Activated CD4-positive, alpha-beta T cell treated with anti-CD3 and anti-CD28 coated beads, Interleukin-2, amount 50 U/mL, for 1 hour (primary cell): ENCODE measurements at regions not wholly inside any gene's neighbourhood (a gene's known extent, or its start where the extent isn't known, plus 50 kb on each side); places are given as distances from the start of the nearest gene placed in this dataset.
"Not testable (repeated sequence)": the region's sequence is repeated elsewhere in the genome, so short reads cannot be mapped to it uniquely, and the experiment has no call there.

ENCODE experiments used
- DNase-seq: peaks from one replicate; pipeline ENCODE4 v3.0.0-alpha.2; 2020

DNA sequence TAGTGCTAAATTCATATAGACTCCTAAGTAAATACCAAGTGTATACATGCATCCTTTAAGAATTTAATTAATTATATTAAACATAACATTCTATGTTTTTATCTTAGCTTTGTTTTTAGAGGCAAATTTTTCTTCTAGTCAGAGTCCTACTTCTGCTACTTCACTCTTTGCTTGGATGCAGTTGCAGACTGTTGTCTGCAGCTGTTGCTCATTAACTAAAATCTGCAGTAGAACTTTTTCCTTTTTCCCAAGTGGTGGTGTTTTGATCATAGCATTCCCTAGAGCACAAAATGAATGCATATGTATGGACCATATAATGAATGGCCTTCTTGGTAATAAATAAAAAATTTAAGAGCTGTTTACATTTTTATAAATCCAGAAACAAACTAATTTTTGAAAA is 198.3 kb downstream of the CASP12 start:
- DNase-seq, result no peak

DNA sequence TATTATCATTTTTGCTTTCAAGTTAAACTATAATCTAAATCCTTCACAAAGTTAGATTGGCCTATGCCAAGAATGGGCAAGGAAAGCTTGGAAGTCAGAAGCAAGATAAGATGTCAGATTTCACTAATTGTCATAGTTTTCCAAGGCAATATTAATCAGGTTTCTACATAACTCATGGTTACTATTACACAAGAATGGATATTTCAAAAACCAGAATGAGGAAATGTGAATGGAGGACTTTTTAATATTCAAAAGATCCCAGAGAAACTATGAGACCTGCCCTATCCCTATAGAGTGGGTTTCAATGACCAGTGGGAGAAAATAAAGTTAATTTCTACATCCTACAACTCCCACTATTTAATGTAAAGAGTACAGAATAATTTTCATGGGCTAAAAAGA is 203.2 kb downstream of the CASP12 start:
- no peak for DNase-seq

DNA sequence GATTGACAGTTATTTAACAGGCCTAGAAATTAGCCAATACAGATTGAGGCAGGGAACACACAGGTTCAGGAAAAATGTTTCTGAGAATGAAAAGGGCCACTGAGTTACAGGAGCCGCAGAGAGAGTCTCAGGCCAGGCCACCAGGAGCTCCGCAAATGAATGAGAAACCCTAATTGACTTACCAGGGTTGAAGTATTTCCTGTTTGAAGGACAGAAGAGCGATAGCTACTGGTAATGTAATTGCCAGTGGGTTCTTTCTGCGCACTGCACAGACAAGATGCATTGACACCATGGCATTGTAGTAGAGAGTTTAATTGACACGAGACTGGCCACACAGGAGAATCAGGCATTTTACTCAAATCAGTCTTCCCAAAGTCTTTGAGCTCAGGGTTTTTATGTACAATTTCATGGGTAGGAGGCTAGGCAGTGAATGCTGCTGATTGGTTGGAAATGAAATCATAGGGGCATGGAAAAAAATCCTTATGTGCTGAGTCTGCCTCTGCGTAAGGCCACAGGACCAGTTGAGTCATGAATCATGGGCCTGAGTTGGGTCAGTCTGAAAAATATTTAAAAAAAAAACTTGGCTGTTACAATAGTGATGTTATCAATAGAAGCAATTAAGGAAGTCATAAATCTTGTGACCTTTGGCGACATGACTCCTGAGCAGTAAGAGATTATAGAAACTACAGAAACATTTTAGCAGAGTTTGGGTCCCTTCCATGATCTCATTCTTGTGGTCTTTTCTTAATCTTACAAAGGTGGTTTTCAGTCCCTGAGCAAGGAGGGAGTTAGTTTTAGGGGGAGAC is 203.8 kb downstream of the CASP12 start:
- no peak for DNase-seq

DNA sequence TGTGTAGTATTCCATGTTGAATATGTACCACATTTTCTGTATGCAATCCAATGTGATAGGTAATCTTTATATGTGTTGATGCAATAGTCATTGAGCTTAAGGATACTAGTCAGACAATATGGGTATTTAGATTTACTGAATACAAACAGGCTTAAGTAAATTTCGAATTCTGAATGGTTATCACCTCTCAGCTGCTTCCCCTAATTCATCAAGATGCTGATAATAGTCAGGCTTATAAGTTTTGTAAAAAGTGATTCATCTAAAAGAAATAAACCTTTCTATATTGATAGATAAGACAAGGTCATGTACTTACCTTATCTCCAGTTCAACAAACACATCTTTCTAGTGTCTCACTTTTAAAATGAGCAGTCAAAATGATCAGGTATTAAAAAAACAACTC is 205.5 kb downstream of the CASP12 start:
- DNase-seq, result no peak

DNA sequence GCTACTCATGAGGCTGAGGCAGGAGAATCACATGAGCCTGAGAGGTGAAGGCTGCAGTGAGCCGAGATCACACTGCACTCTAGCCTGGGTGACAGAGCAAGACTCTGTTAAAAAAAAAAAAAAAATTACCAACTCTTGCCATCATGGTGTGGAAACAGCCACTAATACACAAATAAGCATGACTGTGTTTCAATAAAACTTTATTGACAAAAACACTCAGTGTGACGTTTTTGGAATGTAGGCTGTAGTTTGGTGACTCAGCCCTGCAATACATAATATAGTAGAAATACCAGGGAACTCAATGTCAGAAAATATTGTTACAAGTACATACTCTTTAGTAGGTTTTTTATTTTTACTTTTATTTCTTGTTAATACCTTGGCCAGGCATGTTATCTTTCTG is 207.1 kb downstream of the CASP12 start:
- no peak for DNase-seq

DNA sequence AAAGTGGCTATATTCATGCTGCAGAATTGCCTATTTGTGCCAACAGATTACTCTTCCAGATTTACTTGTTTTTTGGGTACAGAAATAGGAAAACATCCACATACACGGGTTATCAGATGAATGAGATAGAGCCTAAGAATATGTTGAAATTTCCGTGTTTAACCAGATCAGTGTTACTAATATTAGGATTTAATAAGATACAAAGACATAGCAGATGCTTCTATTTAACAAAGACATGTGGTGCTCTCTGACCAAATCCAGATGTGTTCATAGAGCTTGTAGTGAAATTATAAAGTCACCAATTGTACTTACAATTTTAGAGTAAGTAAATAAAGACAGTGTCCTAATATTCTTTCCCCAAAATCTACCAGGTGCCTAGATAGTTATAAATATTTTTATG is 208.0 kb downstream of the CASP12 start:
- DNase-seq, result no peak

DNA sequence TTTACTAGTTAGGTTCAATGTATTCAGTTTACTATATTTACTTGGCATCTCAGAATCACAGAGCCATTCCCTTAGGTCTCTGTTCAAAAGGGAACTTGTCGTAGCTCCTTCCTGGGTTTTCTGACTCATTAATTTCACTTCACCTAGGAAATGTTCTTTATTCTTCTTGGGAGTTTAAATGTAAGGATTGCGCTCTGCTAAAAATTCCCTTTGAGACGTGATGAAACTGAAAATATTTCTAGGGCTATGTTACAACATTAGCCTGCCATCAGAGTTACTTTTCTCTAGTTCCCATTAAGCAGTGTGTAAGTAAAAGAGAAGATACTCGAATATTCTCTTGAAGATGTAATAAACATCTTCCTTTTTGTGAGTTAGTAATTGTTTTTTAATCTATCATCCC is 209.5 kb downstream of the CASP12 start:
- no peak for DNase-seq

DNA sequence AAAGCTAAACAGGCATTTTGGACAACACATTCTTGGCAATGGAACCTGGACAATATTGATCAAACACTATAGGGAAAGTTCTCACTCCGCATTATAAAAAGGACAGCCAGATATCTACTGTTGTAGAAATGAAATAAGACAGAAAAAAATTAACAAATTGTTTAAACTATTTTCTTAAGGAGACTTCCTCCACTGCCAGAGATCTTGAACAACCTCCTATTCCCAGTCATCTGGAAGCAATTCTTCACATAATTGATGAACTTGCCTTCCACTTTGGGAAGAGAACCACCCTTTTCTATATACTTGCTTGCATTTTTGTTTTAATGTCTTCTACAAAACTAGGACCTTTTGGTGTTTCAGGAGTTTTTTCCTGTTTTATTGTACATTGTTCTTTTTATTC is 216.1 kb downstream of the CASP12 start:
- DNase-seq, result no peak

DNA sequence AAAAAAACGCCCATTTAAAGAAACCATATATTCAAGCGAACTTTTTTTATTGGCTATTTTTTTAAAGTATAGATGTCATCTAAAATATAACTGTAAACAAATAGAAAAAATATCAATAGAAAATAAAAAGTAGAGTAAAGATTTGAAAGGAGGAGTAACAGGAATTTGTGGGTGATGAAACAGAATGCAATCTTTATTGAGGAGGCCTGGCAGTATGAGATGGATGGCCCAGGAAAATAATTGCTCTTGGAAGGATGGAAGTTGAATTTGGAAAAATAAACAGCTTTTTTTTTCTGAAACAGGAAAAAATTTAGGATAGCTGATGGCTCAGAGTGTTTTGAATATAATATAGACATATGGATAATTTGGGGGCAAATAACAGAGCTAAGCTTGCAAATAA is 219.0 kb downstream of the CASP12 start:
- no peak for DNase-seq

DNA sequence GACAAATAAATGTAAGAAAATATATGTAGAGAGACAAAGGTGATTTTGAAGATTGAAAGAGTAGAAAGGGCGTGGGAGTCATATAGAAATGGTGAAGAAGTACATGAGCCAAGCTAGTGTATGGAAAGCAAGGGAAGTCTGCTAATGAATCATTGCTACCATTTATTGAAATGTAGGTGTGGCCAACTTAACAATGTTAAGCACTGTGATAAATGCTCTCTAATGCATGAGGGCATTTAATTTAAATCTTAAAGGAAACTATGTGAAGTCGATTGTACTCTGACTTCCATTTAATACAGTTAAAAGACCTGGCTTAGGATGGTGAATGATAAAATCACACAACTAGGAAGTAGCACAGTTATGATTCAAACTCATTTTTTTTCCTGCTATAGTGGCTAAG is 219.9 kb downstream of the CASP12 start:
- no peak for DNase-seq

DNA sequence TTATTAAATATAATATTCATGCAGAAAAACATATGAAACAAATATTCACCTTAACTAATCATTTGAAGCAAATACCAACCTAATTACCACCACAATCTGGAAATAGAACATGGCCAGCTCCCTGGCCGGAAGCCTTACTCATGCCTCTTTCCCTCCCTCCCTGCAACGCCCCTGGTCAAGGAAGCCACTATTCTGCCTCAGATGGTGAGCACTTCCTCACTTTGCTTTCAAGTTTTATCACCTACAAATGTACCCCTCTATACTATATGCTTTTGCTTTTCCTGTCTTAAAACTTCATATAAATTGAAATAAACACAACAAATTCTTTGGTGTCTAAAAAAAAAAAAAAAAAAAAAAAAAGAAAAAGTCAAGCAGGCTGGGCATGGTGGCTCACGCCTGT is 221.2 kb downstream of the CASP12 start:
- not testable (repeated sequence) for DNase-seq

DNA sequence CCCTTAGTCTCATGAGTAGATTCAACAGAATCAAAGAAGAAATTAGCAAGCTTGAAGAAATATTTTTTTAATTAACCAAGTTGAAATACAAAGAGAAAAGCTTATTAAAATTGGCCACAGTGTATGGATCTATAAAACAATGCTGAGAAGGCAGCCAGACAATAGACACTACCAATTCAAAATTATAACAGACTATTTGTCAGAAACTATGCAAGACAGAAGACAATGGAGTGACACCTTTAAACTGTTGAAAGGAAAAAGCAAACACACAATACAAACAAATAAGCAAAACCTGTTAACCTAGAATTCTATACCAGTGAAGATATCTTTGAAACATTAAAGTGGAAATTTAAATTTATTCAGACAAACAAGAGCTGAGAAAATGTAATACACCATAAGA is 225.4 kb downstream of the CASP12 start:
- no peak for DNase-seq

DNA sequence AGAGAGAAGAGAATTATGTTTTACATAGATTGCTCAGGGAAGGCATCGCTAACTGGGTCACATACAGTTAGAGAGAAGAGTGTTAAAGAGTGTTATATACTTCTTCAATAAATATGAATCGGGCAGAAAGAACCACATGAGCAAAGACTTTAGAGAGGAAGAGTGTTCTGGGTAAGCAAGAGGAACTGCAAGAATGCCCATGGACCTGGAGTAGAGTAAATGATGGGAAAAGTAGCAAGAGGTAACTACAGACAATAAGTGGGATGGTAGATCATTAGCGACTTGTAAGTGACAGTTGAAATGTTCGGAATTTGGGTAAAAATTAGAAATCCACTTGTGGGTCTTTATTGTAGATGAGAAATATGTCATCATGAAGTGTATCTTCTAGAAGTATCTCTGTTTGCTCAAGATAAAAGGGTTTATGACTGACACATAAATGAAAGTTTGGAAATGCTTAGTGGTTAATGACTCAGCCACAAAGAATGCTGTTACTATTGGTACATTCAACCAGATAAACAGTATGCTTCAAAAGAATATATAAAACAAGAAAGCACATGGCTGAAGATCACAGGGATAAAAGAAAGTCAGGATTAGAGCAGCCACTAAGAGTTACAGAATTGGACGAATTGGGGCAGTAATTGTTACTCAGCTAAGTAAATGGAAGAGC is 229.3 kb downstream of the CASP12 start:
- no peak for DNase-seq

DNA sequence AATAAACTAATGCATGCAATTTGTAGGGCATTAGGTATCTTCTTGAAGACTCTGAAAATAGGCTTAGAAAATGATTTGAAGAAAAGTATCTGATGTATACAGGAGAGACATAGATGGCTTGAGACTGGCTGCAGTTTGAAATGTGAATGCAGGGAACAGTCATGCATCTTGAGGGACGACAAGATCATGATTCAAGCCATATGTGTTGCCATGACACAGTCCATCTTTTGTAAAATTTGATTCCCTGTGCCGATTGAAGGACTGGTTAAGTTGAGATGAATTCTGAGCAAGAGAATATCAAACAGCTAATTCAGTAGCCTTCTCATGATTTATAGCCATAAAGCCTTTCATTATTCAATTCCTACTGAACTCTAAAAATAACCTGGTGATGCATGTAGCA is 231.6 kb downstream of the CASP12 start:
- no peak for DNase-seq

DNA sequence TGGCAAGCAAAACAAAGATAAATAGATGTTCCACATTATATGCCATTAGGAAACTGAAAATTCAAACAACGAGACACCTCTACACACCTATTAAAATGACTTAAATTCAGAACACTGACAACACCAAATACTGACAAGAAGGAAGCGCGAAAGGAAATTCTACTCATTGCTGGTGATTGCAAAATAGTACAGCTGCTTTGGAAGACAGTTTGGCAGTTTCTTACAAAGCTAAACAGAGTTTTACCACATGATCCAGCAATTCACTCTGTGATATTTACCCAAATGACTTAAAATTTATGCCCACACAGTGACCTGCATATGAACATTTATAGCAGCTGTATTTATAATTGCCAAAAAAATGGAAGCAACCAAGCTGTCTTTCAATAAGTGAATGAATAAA is 232.6 kb downstream of the CASP12 start:
- DNase-seq, result no peak

DNA sequence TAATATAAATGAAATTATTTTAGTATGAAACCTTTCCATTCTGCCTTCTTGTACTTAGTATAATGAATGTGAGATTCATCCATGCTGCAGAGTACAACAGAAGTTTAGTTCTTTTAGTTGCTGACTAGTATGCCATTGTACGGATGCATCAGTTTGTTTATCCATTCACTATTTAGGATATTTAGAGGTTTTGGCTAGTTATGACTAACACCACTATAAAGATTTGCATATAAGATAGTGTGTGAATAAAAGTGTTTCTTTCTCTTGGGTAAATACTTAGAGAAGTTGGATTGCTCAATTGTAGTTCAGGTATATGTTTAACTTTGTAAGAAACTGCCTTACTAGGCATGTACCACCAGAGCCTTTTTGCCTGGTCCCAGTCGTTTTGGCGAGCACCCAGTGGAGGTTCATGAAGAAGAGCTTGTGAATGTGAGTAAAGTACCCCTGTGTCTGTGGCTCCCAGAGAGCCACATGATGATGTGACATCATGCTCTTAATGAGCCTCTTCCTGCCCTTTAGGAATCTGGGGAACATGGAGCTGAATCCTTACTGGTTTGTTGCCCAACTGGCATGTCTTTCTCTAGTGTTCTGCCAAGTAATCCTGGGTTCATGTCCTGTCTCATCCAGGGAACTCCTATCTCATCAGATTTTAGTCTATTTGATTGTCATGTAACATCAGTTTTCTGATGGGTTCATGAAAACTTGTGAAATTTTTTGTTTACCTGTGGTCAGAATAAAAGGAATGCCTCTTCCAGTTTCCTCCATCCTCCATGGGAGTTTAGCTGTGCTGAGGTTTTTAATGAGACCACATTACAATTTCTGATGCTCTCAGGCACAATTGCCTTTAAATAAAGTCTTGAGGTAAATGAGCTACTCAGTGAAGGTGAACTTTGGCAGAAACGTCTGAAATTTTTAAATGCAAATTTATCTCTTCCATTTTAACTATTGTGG is 234.8 kb downstream of the CASP12 start:
- no peak for DNase-seq

DNA sequence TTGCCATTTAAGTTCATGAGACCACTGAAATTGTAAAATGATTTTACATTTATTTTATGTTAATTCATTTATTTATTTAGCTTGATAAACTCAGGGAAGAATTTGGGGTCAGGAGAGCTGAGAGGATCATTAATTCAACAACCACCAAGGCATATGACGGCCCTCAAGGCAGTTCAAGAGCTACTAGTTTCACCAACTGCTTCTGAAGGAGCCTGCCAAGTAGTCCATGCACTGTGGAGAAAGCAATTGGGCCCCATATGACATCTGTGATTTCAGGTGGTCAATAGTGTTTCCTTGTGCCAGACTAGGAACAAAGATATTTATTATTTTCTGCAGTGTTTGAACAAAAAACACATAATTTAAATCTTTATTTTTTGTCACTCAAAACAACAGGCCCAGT is 236.4 kb downstream of the CASP12 start:
- DNase-seq, result no peak

DNA sequence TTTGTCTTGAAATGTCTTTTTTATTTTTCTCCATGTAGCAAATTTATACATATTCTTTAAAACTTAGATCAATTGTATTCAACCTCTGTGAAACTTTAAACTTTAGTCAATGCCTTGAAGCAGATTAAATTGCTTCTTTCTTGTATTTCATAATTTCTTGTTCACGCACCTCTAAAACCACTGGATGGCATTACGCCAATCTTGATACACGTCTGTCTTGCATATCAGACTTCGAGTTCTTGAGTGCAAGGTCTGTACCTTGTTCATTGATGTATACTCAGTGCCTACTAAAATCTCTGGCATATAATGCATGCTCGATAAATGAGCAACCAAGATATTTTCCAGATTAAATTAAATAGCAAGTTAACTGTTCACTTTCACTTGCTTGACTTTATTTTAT is 236.8 kb downstream of the CASP12 start:
- DNase-seq, result no peak

DNA sequence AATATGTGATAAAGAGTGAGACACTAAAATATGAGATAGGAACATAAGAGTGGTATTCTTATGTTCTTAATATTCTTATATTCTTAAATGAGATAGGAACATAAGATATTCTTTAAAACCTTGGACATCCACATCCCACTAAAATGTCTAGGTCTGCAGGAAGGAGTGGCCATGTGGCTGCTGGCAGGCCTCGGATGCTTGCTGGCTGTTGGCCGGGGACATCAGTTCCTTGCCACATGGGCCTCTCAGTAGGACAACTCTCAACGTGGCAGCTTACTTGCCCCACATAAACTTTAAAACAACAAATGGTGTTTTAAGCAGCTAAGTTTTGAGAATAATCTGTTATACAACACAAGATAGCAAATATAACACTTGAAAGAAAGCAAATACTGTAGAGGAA is 240.1 kb downstream of the CASP12 start:
- DNase-seq, result no peak

DNA sequence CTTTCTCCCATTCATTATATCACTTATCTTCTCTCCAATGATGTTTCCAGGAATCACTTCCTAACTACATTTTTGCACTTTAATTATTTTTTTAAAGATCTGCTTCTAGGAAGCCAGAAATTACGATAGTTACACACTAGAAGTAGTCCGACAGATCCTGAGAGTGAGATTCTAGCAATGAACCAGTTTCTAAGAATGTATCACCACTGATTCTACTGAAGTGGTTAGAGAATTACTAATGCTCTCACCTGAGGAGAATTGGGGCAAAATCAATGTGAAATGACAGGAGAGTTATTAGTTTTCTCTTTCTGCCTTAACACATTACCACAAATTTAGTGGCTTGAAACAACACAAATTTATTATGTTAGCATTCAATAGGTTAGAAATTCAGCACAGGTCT is 241.2 kb downstream of the CASP12 start:
- DNase-seq, result no peak

DNA sequence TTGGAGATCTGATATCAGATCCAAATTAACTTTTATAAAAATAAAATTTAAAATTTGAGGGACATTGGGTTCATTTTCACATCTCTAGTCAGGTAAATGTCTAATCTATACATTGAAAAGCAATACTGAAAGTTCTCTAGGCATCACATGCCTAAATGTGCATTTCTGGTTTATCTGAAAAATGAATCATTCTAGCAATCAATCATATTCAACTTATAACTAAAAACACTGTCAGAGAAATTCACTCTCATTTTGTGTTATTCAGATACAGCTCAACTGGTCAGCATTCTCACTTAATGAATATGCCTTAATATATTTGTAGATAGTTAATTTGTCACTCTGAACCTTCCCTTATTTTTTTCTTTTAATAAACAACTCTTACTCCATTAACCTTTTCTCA is 243.2 kb downstream of the CASP12 start:
- DNase-seq, result no peak

DNA sequence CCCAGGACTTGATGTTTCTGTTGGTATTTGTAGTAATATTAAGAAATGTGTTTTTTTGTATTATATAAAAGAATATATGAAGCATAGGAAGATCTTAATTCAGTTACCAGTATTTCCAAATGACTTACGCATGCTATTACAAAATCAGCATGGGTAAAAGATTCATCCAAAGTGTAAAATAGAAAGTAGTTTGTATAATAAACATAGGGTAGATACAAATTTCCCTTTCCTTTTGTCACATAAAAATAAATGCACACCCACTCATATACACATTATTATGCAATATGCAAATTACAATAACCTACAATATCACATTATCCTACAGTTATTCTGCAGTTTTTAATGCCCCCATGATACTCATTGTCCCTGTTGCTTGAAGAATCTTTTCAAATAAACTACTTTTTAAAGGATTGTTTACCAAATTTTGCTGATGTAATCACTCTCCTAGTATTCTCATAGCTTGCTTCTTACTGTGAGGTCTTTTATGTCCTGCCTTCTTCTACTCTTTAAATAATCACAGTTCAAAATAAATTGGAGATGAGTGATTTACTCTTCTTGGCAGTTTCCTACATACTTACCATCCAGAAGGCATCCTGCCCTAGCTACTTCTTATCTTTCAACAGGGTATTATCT is 244.0 kb downstream of the CASP12 start:
- DNase-seq, result no peak

DNA sequence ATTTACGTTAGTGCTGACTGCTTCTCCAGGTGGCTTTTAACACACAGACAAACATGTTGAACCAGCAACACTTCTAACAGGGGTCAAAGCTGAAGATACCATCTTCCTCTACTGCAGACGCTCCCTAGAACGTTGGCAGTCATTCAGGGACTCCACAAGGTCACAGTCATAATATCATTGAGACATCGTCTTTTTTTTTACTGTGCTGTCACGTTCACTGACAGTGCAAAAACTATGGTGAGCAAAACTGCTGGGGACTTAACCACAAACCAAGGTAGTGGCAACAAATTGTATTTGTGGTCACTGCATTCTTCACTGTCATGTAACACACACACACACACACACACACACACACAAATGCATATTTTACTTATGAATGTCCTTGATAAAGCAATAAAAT is 244.9 kb downstream of the CASP12 start:
- DNase-seq, result no peak
